Activated T-cell treated with anti-CD3 and anti-CD28 coated beads, Interleukin-2, amount 50 U/mL, for 1 hour (primary cell): ENCODE measurements at regions not wholly inside any gene's neighbourhood (a gene's known extent, or its start where the extent isn't known, plus 50 kb on each side); places are given as distances from the start of the nearest gene placed in this dataset.
"Not testable (repeated sequence)": the region's sequence is repeated elsewhere in the genome, so short reads cannot be mapped to it uniquely, and the experiment has no call there.

Experiments used
- DNase-seq: peaks from one replicate; pipeline ENCODE4 v3.0.0-alpha.2; 2020

GRCh38 chr10:45122180-45122860 is 121.6 kb downstream of the ZNF22 start:
- not testable (repeated sequence) for DNase-seq

GRCh38 chr10:45135443-45136198 is 134.9 kb downstream of the ZNF22 start:
- no peak for DNase-seq

GRCh38 chr10:45136256-45136655 is 135.5 kb downstream of the ZNF22 start:
- no peak for DNase-seq

- DNase-seq: no peak
Measured at GRCh38 chr10:45144326-45145070, 143.8 kb downstream of the ZNF22 start.

GRCh38 chr10:45145143-45145542 is 144.4 kb downstream of the ZNF22 start:
- not testable (repeated sequence) for DNase-seq

- no peak for DNase-seq
Measured at GRCh38 chr10:45147000-45147399, 146.3 kb downstream of the ZNF22 start.

- DNase-seq: no peak
Measured at GRCh38 chr10:45150997-45151396, 150.3 kb downstream of the ZNF22 start.

- no peak for DNase-seq
Measured at GRCh38 chr10:45151467-45152214, 150.9 kb downstream of the ZNF22 start.

- no peak for DNase-seq
Measured at GRCh38 chr10:45152726-45153125, 152.0 kb downstream of the ZNF22 start.

- DNase-seq: no peak
Measured at GRCh38 chr10:45154502-45154901, 153.8 kb downstream of the ZNF22 start.

GRCh38 chr10:45155784-45156183 is 155.1 kb downstream of the ZNF22 start:
- no peak for DNase-seq

- no peak for DNase-seq
Measured at GRCh38 chr10:45160271-45160670, 155.1 kb downstream of the OR13A1 start.

GRCh38 chr10:45163315-45163975 is 152.0 kb downstream of the OR13A1 start:
- no peak for DNase-seq

- DNase-seq: not testable (repeated sequence)
Measured at GRCh38 chr10:45175520-45176118, 139.8 kb downstream of the OR13A1 start.

GRCh38 chr10:45179691-45180090 is 135.7 kb downstream of the OR13A1 start:
- no peak for DNase-seq

GRCh38 chr10:45180507-45180906 is 134.9 kb downstream of the OR13A1 start:
- no peak for DNase-seq

- no peak for DNase-seq
Measured at GRCh38 chr10:45180946-45181875, 134.2 kb downstream of the OR13A1 start.

- DNase-seq: no peak
Measured at GRCh38 chr10:45183174-45183573, 132.2 kb downstream of the OR13A1 start.

GRCh38 chr10:45197816-45198485 is 117.5 kb downstream of the OR13A1 start:
- no peak for DNase-seq
